T-cell (primary cell): ENCODE measurements at regions not wholly inside any gene's neighbourhood (a gene's known extent, or its start where the extent isn't known, plus 50 kb on each side); places are given as distances from the start of the nearest gene placed in this dataset.

Experiments used
- ATAC-seq, 4 experiments: fragments of 200-7000 bp in 3 of 4; fragments of 150-1000 bp in 1 of 4; cut with Tn5 transposase; replicated peaks in 1 of 4; 1 replicate in 3 of 4; 2 replicates in 1 of 4; pipeline ENCODE4 v1.10.0; 2021; ENCODE audit warnings: moderate library complexity in 3 of 4, mild to moderate bottlenecking in 2 of 4, moderate number of reproducible peaks in 1 of 4
- CTCF ChIA-PET, 2 donors: fragments of 300-600 bp; sonication (Branson Sonifier 250); formaldehyde crosslinking; loops; one replicate each; lab custom pipeline; 2022; ENCODE audit warnings: antibody characterized with exemption in 2 of 2; lab: Charles Lee
- POLR2A ChIA-PET, 2 donors: fragments of 300-600 bp; sonication (Branson Sonifier 250); formaldehyde crosslinking; loops; one replicate each; lab custom pipeline; 2022; ENCODE audit warnings: antibody characterized with exemption in 2 of 2; lab: Charles Lee
- DNase-seq, 35 experiments: peaks; one replicate each; pipeline versions ENCODE4 v3.0.0 to v3.0.0-alpha.2; 2013 to 2023
- H3K27ac ChIP-seq: one replicate; pipeline ENCODE4 v1.5.1; 2013; ENCODE audit warnings: low read length
- H3K27me3 ChIP-seq, 2 experiments: replicated peaks in 1 of 2; 1 replicate in 1 of 2; 2 replicates in 1 of 2; pipeline versions ENCODE4 v1.6.1 to v1.7.0; 2013; ENCODE audit warnings: low read length in 1 of 2, mixed read lengths in 1 of 2; ENCODE audit not compliant: control insufficient read depth in 2 of 2, insufficient read depth in 2 of 2; ENCODE audit errors: extremely low read depth in 1 of 2
- H3K36me3 ChIP-seq, 2 donors: 1 replicate in 1 of 2; 2 replicates in 1 of 2; pipeline versions ENCODE4 v1.6.1 to v1.7.0; 2013; ENCODE audit warnings: low read length in 1 of 2; ENCODE audit not compliant: control insufficient read depth in 2 of 2, insufficient read depth in 1 of 2; ENCODE audit errors: extremely low read depth in 1 of 2
- H3K4me1 ChIP-seq, 2 experiments: 1 replicate in 1 of 2; 2 replicates in 1 of 2; pipeline versions ENCODE4 v1.6.1 to v1.7.0; 2013; ENCODE audit warnings: low read length in 2 of 2, mixed read lengths in 1 of 2; ENCODE audit not compliant: insufficient read depth in 2 of 2, control insufficient read depth in 1 of 2; ENCODE audit errors: extremely low read depth in 1 of 2
- H3K4me3 ChIP-seq, 2 donors: 1 replicate in 1 of 2; 2 replicates in 1 of 2; pipeline versions ENCODE4 v1.5.1 to v1.7.0; 2013; ENCODE audit warnings: mild to moderate bottlenecking in 2 of 2, low read length in 1 of 2, moderate library complexity in 1 of 2; ENCODE audit not compliant: control insufficient read depth in 1 of 2; ENCODE audit errors: extremely low read depth in 1 of 2
- H3K9me3 ChIP-seq: 2 replicates; pipeline ENCODE4 v1.7.0; 2013
- H3K27ac Mint-ChIP-seq, 2 donors: one replicate each; pipeline ENCODE4 v1.8.0; 2020 to 2021; ENCODE audit warnings: mild to moderate bottlenecking in 2 of 2, mixed read lengths in 2 of 2
- H3K27me3 Mint-ChIP-seq, 2 donors: one replicate each; pipeline ENCODE4 v1.8.0; 2021 to 2022; ENCODE audit warnings: mixed read lengths in 2 of 2
- H3K36me3 Mint-ChIP-seq: one replicate; pipeline ENCODE4 v1.8.0; 2021; ENCODE audit warnings: mixed read lengths
- H3K4me1 Mint-ChIP-seq, 3 donors: one replicate each; pipeline ENCODE4 v1.8.0; 2020 to 2022; ENCODE audit warnings: mixed read lengths in 3 of 3, mild to moderate bottlenecking in 1 of 3
- H3K4me3 Mint-ChIP-seq, 3 donors: one replicate each; pipeline ENCODE4 v1.8.0; 2020 to 2022; ENCODE audit warnings: mild to moderate bottlenecking in 3 of 3, mixed read lengths in 3 of 3, moderate library complexity in 3 of 3
- H3K9me3 Mint-ChIP-seq, 3 donors: one replicate each; pipeline ENCODE4 v1.8.0; 2020 to 2022; ENCODE audit warnings: mixed read lengths in 3 of 3
- WGBS: methylation state at CpG from one replicate; pipeline ENCODE4 v1.1.5; 2013; ENCODE audit warnings: missing lambda C conversion rate; ENCODE audit not compliant: insufficient coverage; 5-methylcytosine and 5-hydroxymethylcytosine counted together

DNA sequence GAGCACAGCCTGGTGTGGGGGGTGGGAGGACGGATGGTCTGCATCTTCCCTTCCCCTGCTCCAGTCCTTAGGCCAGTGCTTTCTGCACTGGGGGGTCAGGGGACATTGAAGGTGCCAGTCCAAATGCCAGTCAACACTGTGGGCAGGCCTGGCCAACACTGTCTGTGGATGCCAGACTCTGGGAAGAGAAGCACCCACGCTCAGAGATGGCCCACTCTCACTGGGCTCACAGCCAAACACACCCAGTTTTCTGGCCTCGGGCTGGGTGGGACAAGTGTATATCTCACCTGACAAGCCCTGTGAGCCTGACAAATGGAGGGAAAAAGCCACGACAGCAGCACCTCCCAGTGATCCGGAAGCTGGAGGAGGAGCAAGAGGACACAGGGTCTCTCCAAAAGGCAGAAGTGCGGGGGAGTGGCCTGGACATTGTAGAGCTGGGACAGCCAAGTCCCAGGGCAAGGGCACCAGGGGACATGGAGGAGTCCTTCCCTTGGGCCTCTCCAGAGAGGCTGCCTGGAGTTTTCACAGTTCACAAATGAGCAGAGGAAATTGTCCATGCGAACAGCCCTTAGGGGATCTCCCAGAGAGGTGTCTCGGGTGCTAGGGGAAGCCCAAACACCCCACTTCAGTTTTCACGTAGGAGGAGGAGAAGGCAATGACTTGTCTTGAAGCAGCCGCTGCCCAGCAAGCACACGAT lies 79.3 kb downstream of the SDC1 start:
- Histone ChIP-seq H3K27ac (no peak overlapping the region), H3K9me3 (no peaks in the 10 kb centered on the region), H3K4me1 (no peaks in the 10 kb centered on the region), H3K27me3 (peaks cover 0 to 22% of the 10 kb centered on the region in 2 experiments), H3K36me3 (no peaks in the 10 kb centered on the region), H3K4me3 (no peak overlapping the region)
- Mint-ChIP-seq H3K27me3 (peaks cover 18 to 28% of the 10 kb centered on the region in 2 donors), H3K36me3 (no peaks in the 10 kb centered on the region), H3K4me3 (no peak overlapping the region), H3K9me3 (no peaks in the 10 kb centered on the region), H3K4me1 (no peaks in the 10 kb centered on the region), H3K27ac (no peak overlapping the region)
- DNase-seq (no peak), ATAC-seq (no peak)
- ChIA-PET CTCF (no interaction called here), POLR2A (no interaction called here)
- 53% methylated on average over 7 of the region's 11 CpGs for WGBS

DNA sequence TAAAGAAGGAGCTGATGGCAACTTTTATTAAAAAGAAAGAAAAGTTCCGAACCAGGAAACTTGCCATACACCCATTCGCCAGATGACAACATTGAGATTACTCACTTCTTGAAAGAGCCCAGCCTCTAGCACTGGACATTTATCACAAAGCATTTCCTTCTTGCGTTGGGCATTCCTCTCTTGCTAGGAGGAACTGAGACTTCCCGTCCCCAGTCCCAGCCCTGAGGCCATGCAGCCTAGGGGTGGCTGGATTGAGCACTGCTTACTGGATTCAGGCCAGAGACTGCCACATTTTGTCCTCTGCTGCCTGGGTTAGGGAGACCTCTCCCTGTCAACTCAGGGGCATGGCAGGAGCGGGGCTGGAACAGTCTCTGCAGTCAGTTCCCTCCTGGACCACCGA lies 80.1 kb downstream of the SDC1 start:
- Mint-ChIP-seq H3K27ac (no peak overlapping the region), H3K27me3 (peaks cover 11 to 22% of the 10 kb centered on the region in 2 donors), H3K9me3 (no peaks in the 10 kb centered on the region), H3K36me3 (no peaks in the 10 kb centered on the region), H3K4me1 (no peaks in the 10 kb centered on the region), H3K4me3 (no peak overlapping the region)
- ATAC-seq = no peak
- Histone ChIP-seq H3K4me1 (no peaks in the 10 kb centered on the region), H3K27ac (no peak overlapping the region), H3K9me3 (no peaks in the 10 kb centered on the region), H3K36me3 (no peaks in the 10 kb centered on the region), H3K4me3 (no peak overlapping the region), H3K27me3 (peaks cover 0 to 23% of the 10 kb centered on the region in 2 experiments)
- POLR2A ChIA-PET = no interaction called here
- 92% methylated on average over 3 of the region's 6 CpGs for WGBS
- CTCF ChIA-PET = no interaction called here
- DNase-seq = no peak

DNA sequence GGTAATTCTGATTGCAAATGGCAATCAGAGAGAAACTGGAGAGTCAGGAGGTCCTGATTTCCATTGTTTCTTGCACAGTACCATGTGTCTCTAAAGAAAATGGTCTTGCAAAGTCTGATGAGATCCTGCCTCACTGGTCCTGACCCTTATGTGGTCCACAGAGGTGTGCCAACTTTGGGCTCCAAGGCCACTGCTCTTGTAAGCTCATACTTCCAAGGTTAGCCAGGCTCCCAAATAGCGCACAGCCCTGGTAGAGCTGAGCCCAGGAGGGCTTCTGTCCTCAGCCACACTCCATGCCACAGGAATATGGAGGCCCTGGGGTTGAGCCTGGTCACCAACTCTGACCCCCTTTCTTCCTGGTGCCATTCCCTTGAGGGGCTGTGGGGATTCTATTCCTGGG lies 80.7 kb downstream of the SDC1 start:
- H3K27ac ChIP-seq = no peak overlapping the region
- no peaks in the 10 kb centered on the region for H3K9me3 ChIP-seq
- DNase-seq (no peak), ATAC-seq (no peak)
- ChIA-PET POLR2A (no interaction called here), CTCF (no interaction called here)
- no peaks in the 10 kb centered on the region for H3K4me1 Mint-ChIP-seq
- H3K36me3 Mint-ChIP-seq = no peaks in the 10 kb centered on the region
- H3K4me3 ChIP-seq = no peak overlapping the region
- no peaks in the 10 kb centered on the region for H3K9me3 Mint-ChIP-seq
- H3K27ac Mint-ChIP-seq = no peak overlapping the region
- peaks cover 0 to 22% of the 10 kb centered on the region in 2 experiments for H3K27me3 ChIP-seq
- peaks cover 9 to 16% of the 10 kb centered on the region in 2 donors for H3K27me3 Mint-ChIP-seq
- no peaks in the 10 kb centered on the region for H3K4me1 ChIP-seq
- WGBS = 78% methylated on average over 1 of the region's 1 CpG
- no peaks in the 10 kb centered on the region for H3K36me3 ChIP-seq
- H3K4me3 Mint-ChIP-seq = no peak overlapping the region

DNA sequence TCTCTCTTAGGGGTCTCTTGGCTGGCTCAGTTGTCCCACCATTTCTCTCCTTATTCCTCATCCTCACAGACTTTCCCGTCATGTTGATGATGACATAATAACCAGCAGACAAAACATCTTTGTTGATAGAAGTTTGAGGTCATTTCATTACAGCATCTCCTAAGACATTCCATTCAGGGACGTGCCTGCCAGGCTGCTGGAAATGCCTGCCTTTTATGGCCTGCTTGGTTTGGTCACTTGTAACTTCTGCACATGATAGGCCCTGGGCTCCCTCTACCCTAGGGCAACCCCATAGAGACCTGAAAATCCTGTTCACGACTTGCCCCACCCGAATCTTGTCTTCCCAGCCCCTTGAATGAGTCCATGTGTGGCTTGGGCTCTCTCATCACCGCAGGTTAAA lies 81.7 kb downstream of the SDC1 start:
- WGBS = 70% methylated on average over 3 of the region's 5 CpGs
- Mint-ChIP-seq H3K36me3 (no peaks in the 10 kb centered on the region), H3K9me3 (no peaks in the 10 kb centered on the region), H3K4me3 (no peak overlapping the region), H3K27me3 (peaks cover 9 to 10% of the 10 kb centered on the region in 2 donors), H3K4me1 (no peaks in the 10 kb centered on the region), H3K27ac (no peak overlapping the region)
- Histone ChIP-seq H3K4me3 (no peak overlapping the region), H3K36me3 (no peaks in the 10 kb centered on the region), H3K27ac (no peak overlapping the region), H3K4me1 (no peaks in the 10 kb centered on the region), H3K9me3 (no peaks in the 10 kb centered on the region), H3K27me3 (peaks cover 0 to 22% of the 10 kb centered on the region in 2 experiments)
- no peak for DNase-seq
- ATAC-seq = no peak
- CTCF ChIA-PET = no interaction called here
- POLR2A ChIA-PET = no interaction called here

DNA sequence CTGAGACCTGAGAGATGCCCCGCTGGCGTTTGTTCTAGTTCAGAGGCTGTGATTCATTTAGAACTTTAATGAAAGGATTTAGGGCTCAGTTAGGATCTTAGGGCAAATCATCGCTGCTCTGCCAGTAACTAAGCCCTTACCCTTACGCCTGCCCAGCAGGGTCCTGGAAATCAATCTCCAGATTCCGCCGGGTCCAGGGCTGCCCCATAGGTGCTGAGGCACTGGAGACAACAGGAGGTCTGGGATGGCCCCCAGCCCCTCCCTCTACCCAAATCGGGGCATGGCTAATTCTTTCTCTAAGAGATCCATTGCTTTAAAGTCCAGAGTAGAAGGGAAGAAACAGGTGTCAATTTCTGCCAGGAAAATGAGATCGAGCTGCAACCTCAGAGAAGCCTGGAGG lies 83.1 kb downstream of the SDC1 start:
- no peaks in the 10 kb centered on the region for H3K4me1 Mint-ChIP-seq
- no peak overlapping the region for H3K27ac Mint-ChIP-seq
- CTCF ChIA-PET = no interaction called here
- Histone ChIP-seq H3K27me3 (peaks cover 0 to 18% of the 10 kb centered on the region in 2 experiments), H3K36me3 (no peaks in the 10 kb centered on the region), H3K4me1 (no peaks in the 10 kb centered on the region), H3K27ac (no peak overlapping the region), H3K9me3 (no peaks in the 10 kb centered on the region), H3K4me3 (no peak overlapping the region)
- ATAC-seq = no peak
- no peak overlapping the region for H3K4me3 Mint-ChIP-seq
- peaks cover 3 to 5% of the 10 kb centered on the region in 2 donors for H3K27me3 Mint-ChIP-seq
- 86% methylated on average over 5 of the region's 8 CpGs for WGBS
- no peaks in the 10 kb centered on the region for H3K36me3 Mint-ChIP-seq
- POLR2A ChIA-PET = no interaction called here
- H3K9me3 Mint-ChIP-seq = no peaks in the 10 kb centered on the region
- no peak for DNase-seq

DNA sequence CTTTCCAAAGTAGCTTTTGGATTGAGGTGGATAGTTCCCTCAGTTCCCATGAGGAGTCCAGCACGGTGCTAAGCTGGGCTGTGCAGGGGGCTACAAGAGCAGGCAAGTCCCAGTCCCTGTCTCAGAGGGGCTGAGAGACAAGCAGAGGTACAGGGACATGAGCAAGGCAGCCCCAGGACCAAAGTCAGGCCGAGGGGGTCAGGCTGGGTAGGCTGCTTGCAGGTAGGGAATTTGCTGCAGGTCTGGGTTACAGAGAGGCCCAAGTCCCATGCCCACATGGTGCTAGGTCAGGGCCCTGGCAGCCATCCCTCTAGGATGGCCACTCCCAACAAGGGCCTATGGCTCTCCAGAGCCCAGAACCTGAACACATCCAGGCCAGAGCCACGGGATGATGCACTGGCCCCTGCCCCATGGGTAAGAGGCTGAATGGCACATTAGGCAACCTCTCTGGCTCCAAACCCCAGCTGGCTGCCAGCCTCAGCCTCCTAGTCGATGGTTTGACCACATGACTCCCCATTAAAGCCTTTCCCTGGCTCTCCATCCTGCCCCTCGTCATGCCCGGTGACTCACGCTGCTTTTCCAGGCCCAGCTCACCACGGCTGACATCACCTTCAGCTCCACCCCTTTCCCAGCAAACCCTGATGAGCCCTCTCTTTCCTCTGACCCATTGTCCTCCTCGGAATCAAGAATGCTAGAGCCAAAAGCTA lies 83.7 kb downstream of the SDC1 start:
- Histone ChIP-seq H3K36me3 (no peaks in the 10 kb centered on the region), H3K4me1 (no peaks in the 10 kb centered on the region), H3K4me3 (no peak overlapping the region), H3K27me3 (peaks cover 0 to 18% of the 10 kb centered on the region in 2 experiments), H3K27ac (no peak overlapping the region), H3K9me3 (no peaks in the 10 kb centered on the region)
- Mint-ChIP-seq H3K9me3 (no peaks in the 10 kb centered on the region), H3K27ac (no peak overlapping the region), H3K27me3 (peaks cover 0 to 5% of the 10 kb centered on the region in 2 donors), H3K4me1 (no peaks in the 10 kb centered on the region), H3K4me3 (no peak overlapping the region), H3K36me3 (no peaks in the 10 kb centered on the region)
- DNase-seq (no peak), ATAC-seq (no peak)
- ChIA-PET POLR2A (no interaction called here), CTCF (no interaction called here)
- WGBS = 66% methylated on average over 8 of the region's 9 CpGs
